ENCODE measurements at regions not wholly inside any gene's neighbourhood (a gene's known extent, or its start where the extent isn't known, plus 50 kb on each side); places are given as distances from the start of the nearest gene placed in this dataset.

DNA sequence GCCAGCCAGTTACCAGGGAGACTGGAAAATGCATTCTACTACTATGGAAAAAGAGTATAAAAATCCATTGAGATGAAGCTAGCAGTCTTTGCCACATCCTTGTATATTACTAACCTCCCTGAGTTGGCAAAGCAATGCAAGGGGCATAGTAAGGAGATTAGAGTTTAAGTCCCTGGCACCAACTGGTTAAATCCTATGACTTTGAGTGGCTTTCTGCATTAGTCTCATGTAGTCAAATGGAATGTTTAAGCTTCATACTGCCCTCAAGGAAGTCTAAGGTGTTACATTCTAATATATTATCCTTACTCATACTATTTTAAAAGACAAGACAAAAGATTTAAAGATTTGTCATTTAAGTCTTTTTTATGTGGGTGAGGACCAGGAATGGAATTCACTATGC is 110.1 kb downstream of the INHBA start:
- TF ChIP-seq EGR1 (IDR thresholded peaks at IDR 0.05; ENCODE audit: low read depth in 2 of 2) = no peak
- TF ChIP-seq ZBTB33 (IDR thresholded peaks at IDR 0.05) = no peak
- no peak for TF ChIP-seq JUND (IDR thresholded peaks at IDR 0.05)
- TF ChIP-seq FOXA1 (IDR thresholded peaks at IDR 0.05) = no peak
- no peak for TF ChIP-seq NR2F2 (IDR thresholded peaks at IDR 0.05)
- no peak for TF ChIP-seq GABPA (IDR thresholded peaks at IDR 0.05 in 1 of 2, conservative IDR thresholded peaks at IDR 0.05 in 1 of 2)
- no peak for TF ChIP-seq RAD21 (IDR thresholded peaks at IDR 0.05)
- TF ChIP-seq CTCF (IDR thresholded peaks at IDR 0.05; ENCODE audit: low read depth, low read length, missing input control) = no peak
- TF ChIP-seq, protein P1, sequence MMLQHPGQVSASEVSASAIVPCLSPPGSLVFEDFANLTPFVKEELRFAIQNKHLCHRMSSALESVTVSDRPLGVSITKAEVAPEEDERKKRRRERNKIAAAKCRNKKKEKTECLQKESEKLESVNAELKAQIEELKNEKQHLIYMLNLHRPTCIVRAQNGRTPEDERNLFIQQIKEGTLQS (IDR thresholded peaks at IDR 0.05) = no peak
- no peak for TF ChIP-seq MAX (IDR thresholded peaks at IDR 0.05)
- no peak for TF ChIP-seq HNF4A (conservative IDR thresholded peaks at IDR 0.05)
- no peak for TF ChIP-seq FOXA2 (IDR thresholded peaks at IDR 0.05)
- TF ChIP-seq TAF1 (conservative IDR thresholded peaks at IDR 0.05) = no peak
- Histone ChIP-seq H3K27me3 (ENCODE audit: control insufficient read depth in 4 of 4, insufficient read depth in 4 of 4, low read length in 3 of 4) (no peaks in the 10 kb centered on the region), H3K9me3 (ENCODE audit: control insufficient read depth in 4 of 4, low read length in 3 of 4) (peaks cover 0 to 5% (median 1%) of the 10 kb centered on the region in 4 donors), H3K4me1 (ENCODE audit: control insufficient read depth in 4 of 4, insufficient read depth in 4 of 4, low read length in 3 of 4) (no peaks in the 10 kb centered on the region), H3K9ac (ENCODE audit: low read depth in 1 of 2, low read length in 2 of 2) (no peak overlapping the region), H3K27ac (ENCODE audit: low read depth in 1 of 2, low read length in 2 of 2) (no peak overlapping the region), H3K36me3 (ENCODE audit: control insufficient read depth in 4 of 4, insufficient read depth in 3 of 4, low read depth in 1 of 4, low read length in 3 of 4) (no peaks in the 10 kb centered on the region), H3K4me3 (ENCODE audit: low read depth in 1 of 3, low read length in 3 of 3) (no peak overlapping the region)
- no peak for DNase-seq (ENCODE audit: low spot score)

DNA sequence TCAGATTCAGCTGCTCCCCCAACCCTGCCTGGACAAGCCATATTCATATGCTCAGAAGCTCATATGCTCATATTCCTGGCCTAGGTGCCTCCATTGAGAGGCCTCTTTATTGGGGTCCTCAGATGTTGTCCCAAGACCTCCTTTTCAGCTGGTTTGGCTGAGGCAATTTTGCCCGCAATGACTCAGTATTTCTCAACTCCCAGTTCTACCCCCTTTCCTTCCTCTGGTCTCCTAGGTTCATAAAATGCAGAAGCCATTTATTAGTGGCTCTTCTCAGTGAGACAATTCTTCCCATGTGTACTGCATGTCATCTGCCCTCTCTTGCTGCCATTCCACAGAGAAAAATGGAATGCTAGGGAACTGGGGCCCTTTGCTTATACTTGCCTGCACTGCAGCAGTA is 110.7 kb downstream of the INHBA start:
- H3K27ac ChIP-seq (ENCODE audit: low read depth in 1 of 2, low read length in 2 of 2) = no peak overlapping the region
- no peak overlapping the region for H3K9ac ChIP-seq (ENCODE audit: low read depth in 1 of 2, low read length in 2 of 2)
- peaks cover 0 to 5% (median 1%) of the 10 kb centered on the region in 4 donors for H3K9me3 ChIP-seq (ENCODE audit: control insufficient read depth in 4 of 4, low read length in 3 of 4)
- no peak for DNase-seq (ENCODE audit: low spot score)
- H3K4me3 ChIP-seq (ENCODE audit: low read depth in 1 of 3, low read length in 3 of 3) = no peak overlapping the region
- H3K36me3 ChIP-seq (ENCODE audit: control insufficient read depth in 4 of 4, insufficient read depth in 3 of 4, low read depth in 1 of 4, low read length in 3 of 4) = no peaks in the 10 kb centered on the region
- WGBS = 86% methylated on average over 1 of the region's 1 CpG
- H3K4me1 ChIP-seq (ENCODE audit: control insufficient read depth in 4 of 4, insufficient read depth in 4 of 4, low read length in 3 of 4) = no peaks in the 10 kb centered on the region
- no peaks in the 10 kb centered on the region for H3K27me3 ChIP-seq (ENCODE audit: control insufficient read depth in 4 of 4, insufficient read depth in 4 of 4, low read length in 3 of 4)
- TF ChIP-seq RXRA (IDR thresholded peaks at IDR 0.05) (no peak), REST (IDR thresholded peaks at IDR 0.05) (no peak), NR2F2 (IDR thresholded peaks at IDR 0.05) (no peak), YY1 (IDR thresholded peaks at IDR 0.05) (no peak), FOXA2 (IDR thresholded peaks at IDR 0.05) (no peak), RAD21 (IDR thresholded peaks at IDR 0.05) (no peak), MAX (IDR thresholded peaks at IDR 0.05) (no peak), GABPA (IDR thresholded peaks at IDR 0.05 in 1 of 2, conservative IDR thresholded peaks at IDR 0.05 in 1 of 2) (no peak), JUND (IDR thresholded peaks at IDR 0.05) (no peak), EGR1 (IDR thresholded peaks at IDR 0.05; ENCODE audit: low read depth in 2 of 2) (no peak), ZBTB33 (IDR thresholded peaks at IDR 0.05) (no peak), CTCF (IDR thresholded peaks at IDR 0.05; ENCODE audit: low read depth, low read length, missing input control) (no peak), SP1 (IDR thresholded peaks at IDR 0.05) (no peak), HNF4A (conservative IDR thresholded peaks at IDR 0.05) (no peak), HNF4G (IDR thresholded peaks at IDR 0.05) (no peak), TAF1 (conservative IDR thresholded peaks at IDR 0.05) (no peak), FOXA1 (IDR thresholded peaks at IDR 0.05) (no peak)
- TF ChIP-seq, protein P1 (IDR thresholded peaks at IDR 0.05) = no peak

Measured in liver (tissue), 8 donors.